Liver (tissue), 8 donors: ENCODE measurements at regions not wholly inside any gene's neighbourhood (a gene's known extent, or its start where the extent isn't known, plus 50 kb on each side); places are given as distances from the start of the nearest gene placed in this dataset.

Experiments
- DNase-seq: peaks from one replicate; pipeline ENCODE4 v3.0.0-alpha.2; 2017; ENCODE audit warnings: low spot score
- H3K27ac ChIP-seq, 2 donors: one replicate each; pipeline ENCODE4 v1.7.0; 2013; ENCODE audit warnings: inconsistent platforms in 2 of 2, low read length in 2 of 2, control low read depth in 1 of 2, low read depth in 1 of 2, mild to moderate bottlenecking in 1 of 2
- H3K27me3 ChIP-seq, 4 donors: one replicate each; pipeline versions ENCODE4 v1.6.1 to v1.7.0; 2013; ENCODE audit warnings: low read length in 3 of 4, inconsistent platforms in 1 of 4, mild to moderate bottlenecking in 1 of 4, moderate library complexity in 1 of 4; ENCODE audit not compliant: control insufficient read depth in 4 of 4, insufficient read depth in 4 of 4
- H3K36me3 ChIP-seq, 4 donors: one replicate each; pipeline versions ENCODE4 v1.6.1 to v1.7.0; 2013; ENCODE audit warnings: low read length in 3 of 4, mild to moderate bottlenecking in 3 of 4, low read depth in 1 of 4, moderate library complexity in 1 of 4; ENCODE audit not compliant: control insufficient read depth in 4 of 4, insufficient read depth in 3 of 4
- H3K4me1 ChIP-seq, 4 donors: one replicate each; pipeline versions ENCODE4 v1.6.1 to v1.7.0; 2013; ENCODE audit warnings: low read length in 3 of 4, mild to moderate bottlenecking in 3 of 4, moderate library complexity in 1 of 4; ENCODE audit not compliant: control insufficient read depth in 4 of 4, insufficient read depth in 4 of 4
- H3K4me3 ChIP-seq, 3 donors: one replicate each; pipeline versions ENCODE4 v1.6.1 to v1.7.0; 2013; ENCODE audit warnings: low read length in 3 of 3, control low read depth in 1 of 3, low read depth in 1 of 3, mild to moderate bottlenecking in 1 of 3
- H3K9ac ChIP-seq, 2 donors: one replicate each; pipeline ENCODE4 v1.7.0; 2013; ENCODE audit warnings: low read length in 2 of 2, mild to moderate bottlenecking in 2 of 2, moderate library complexity in 2 of 2, control low read depth in 1 of 2, low read depth in 1 of 2
- H3K9me3 ChIP-seq, 4 donors: one replicate each; pipeline versions ENCODE4 v1.6.1 to v1.7.0; 2013; ENCODE audit warnings: low read length in 3 of 4; ENCODE audit not compliant: control insufficient read depth in 4 of 4
- EGR1 ChIP-seq, 2 donors: IDR thresholded peaks; 2 replicates each; pipeline ENCODE4 v1.6.1; 2016 to 2018; ENCODE audit warnings: antibody characterized with exemption in 2 of 2, low read depth in 2 of 2
- FOXA1 ChIP-seq: IDR thresholded peaks from 2 replicates; pipeline ENCODE4 v1.6.1; 2016; ENCODE audit warnings: antibody characterized with exemption
- FOXA2 ChIP-seq: IDR thresholded peaks from 2 replicates; pipeline ENCODE4 v1.6.1; 2016; ENCODE audit warnings: antibody characterized with exemption
- GABPA ChIP-seq, 2 donors: IDR thresholded peaks in 1 of 2; conservative IDR thresholded peaks in 1 of 2; 2 replicates each; pipeline ENCODE4 v1.6.1; 2016; ENCODE audit warnings: antibody characterized with exemption in 2 of 2, mild to moderate bottlenecking in 1 of 2, moderate library complexity in 1 of 2
- HNF4A ChIP-seq, 2 donors: conservative IDR thresholded peaks; 2 replicates each; pipeline ENCODE4 v1.6.1; 2016; ENCODE audit warnings: antibody characterized with exemption in 2 of 2, mild to moderate bottlenecking in 2 of 2
- HNF4G ChIP-seq: IDR thresholded peaks from 2 replicates; pipeline ENCODE4 v1.6.1; 2016; ENCODE audit warnings: antibody characterized with exemption
- JUND ChIP-seq, 2 donors: IDR thresholded peaks; 2 replicates each; pipeline ENCODE4 v1.6.1; 2016; ENCODE audit warnings: antibody characterized with exemption in 2 of 2
- NR2F2 ChIP-seq: IDR thresholded peaks from 2 replicates; pipeline ENCODE4 v1.6.1; 2016; ENCODE audit warnings: antibody characterized with exemption
- RAD21 ChIP-seq, 2 donors: IDR thresholded peaks; 2 replicates each; pipeline ENCODE4 v1.6.1; 2016; ENCODE audit warnings: antibody characterized with exemption in 2 of 2, mild to moderate bottlenecking in 2 of 2
- RXRA ChIP-seq, 2 donors: IDR thresholded peaks; 2 replicates each; pipeline ENCODE4 v1.6.1; 2017 to 2018; ENCODE audit warnings: antibody characterized with exemption in 2 of 2, mild to moderate bottlenecking in 1 of 2
- SP1 ChIP-seq: IDR thresholded peaks from 2 replicates; pipeline ENCODE4 v1.6.1; 2018; ENCODE audit warnings: antibody characterized with exemption, mild to moderate bottlenecking
- TAF1 ChIP-seq: conservative IDR thresholded peaks from 2 replicates; pipeline ENCODE4 v1.6.1; 2016; ENCODE audit warnings: antibody characterized with exemption, mild to moderate bottlenecking
- YY1 ChIP-seq: IDR thresholded peaks from 2 replicates; pipeline ENCODE4 v1.6.1; 2016; ENCODE audit warnings: antibody characterized with exemption, mild to moderate bottlenecking
- WGBS: extraction: QIAGEN DNeasy Blood & Tissue Kit; methylation state at CpG from one replicate; pipeline ENCODE4 v1.1.7; 2013; 5-methylcytosine and 5-hydroxymethylcytosine counted together
- TF ChIP-seq, protein P1 (sequence below): IDR thresholded peaks from 2 replicates; pipeline ENCODE4 v1.6.1; 2016; ENCODE audit warnings: antibody characterized with exemption
- TF ChIP-seq, protein P2 (sequence below): IDR thresholded peaks from 2 replicates; pipeline ENCODE4 v1.6.1; 2016; ENCODE audit warnings: antibody characterized with exemption
- TF ChIP-seq, protein P3 (sequence below): IDR thresholded peaks from 2 replicates; pipeline ENCODE4 v1.6.1; 2016; ENCODE audit warnings: antibody characterized with exemption, mild to moderate bottlenecking
- TF ChIP-seq, protein P4 (sequence below): IDR thresholded peaks from 2 replicates; pipeline ENCODE4 v1.6.1; 2016; ENCODE audit warnings: antibody characterized with exemption
- TF ChIP-seq, protein P5 (sequence below): fragments of 150-350 bp; IDR thresholded peaks from 2 replicates; pipeline ENCODE4 v1.5.1; 2017; ENCODE audit warnings: improper control_type of control experiment, low read depth, low read length; ENCODE audit not compliant: missing input control
- donor health status: healthy.
- donor health status: healthy.
- donor health status: healthy.
- donor health status: healthy.
- donor health status: healthy.

DNA sequence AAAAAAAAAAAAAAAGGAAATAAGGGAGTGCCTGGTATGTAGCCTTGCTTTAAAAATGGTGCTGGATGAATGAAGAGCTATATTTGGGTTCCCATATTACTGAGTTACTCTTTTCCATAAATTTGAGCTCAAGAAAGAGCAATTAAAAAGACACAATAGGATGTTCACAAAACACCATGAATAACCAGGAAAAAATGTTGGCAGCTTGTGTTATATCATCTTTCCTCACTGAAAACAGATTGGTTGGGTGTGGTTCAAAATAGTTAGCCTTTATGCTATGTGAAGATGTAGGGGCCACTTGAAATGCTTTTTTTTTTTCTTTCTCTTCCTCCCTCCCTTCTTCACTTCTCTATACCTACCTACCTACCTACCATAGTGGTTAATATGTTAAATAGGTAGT, 256.9 kb downstream of the STK31 start:
- no peaks in the 10 kb centered on the region for H3K9me3 ChIP-seq
- H3K27me3 ChIP-seq: no peaks in the 10 kb centered on the region
- DNase-seq: no peak
- TF ChIP-seq RXRA (IDR thresholded peaks at IDR 0.05): no peak
- TF ChIP-seq HNF4G: no peak
- no peaks in the 10 kb centered on the region for H3K36me3 ChIP-seq
- H3K9ac ChIP-seq: no peak overlapping the region
- H3K4me1 ChIP-seq: no peaks in the 10 kb centered on the region
- H3K4me3 ChIP-seq: no peak overlapping the region
- no peak overlapping the region for H3K27ac ChIP-seq

DNA sequence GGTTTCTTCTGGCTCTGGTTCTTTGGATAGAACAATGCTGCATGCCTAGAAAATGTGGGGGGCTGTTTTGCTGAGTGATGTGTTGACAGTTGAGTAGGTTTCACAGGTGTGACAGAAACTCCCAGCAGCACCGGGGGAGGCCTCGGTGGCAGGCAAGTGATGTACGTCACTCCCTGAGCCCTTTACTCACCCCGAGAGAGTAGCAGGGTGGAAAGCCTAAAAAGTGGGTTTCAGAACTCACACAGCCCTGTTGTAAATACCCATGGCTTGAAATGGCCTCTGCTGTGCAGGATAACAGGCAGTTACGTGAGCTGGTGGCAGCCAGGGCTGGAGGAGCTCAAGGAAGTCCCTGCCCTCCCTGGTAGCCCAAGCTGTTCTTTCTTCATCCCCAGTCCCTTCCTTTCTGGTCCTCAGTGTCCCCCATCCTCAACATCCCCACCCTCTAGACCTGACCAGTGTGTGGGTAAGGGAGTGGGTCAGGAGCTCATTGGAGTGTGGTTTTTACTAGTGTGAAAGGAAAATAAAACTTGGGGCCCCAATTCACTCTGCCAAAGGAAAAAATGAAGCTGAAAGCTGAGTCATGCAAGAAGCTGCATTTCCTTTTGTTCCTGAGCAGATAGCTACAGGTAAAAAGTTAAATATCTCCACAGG, 258.1 kb downstream of the STK31 start:
- no peaks in the 10 kb centered on the region for H3K9me3 ChIP-seq
- no peaks in the 10 kb centered on the region for H3K36me3 ChIP-seq
- no peak overlapping the region for H3K9ac ChIP-seq
- no peak for DNase-seq
- no peaks in the 10 kb centered on the region for H3K27me3 ChIP-seq
- no peak for TF ChIP-seq GABPA (IDR thresholded peaks at IDR 0.05 in 1 of 2, conservative IDR thresholded peaks at IDR 0.05 in 1 of 2)
- TF ChIP-seq, protein P1, sequence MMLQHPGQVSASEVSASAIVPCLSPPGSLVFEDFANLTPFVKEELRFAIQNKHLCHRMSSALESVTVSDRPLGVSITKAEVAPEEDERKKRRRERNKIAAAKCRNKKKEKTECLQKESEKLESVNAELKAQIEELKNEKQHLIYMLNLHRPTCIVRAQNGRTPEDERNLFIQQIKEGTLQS: no peak
- TF ChIP-seq FOXA2: no peak
- no peak for TF ChIP-seq HNF4A (conservative IDR thresholded peaks at IDR 0.05)
- H3K4me3 ChIP-seq: no peak overlapping the region
- 95% methylated on average over 5 of the region's 5 CpGs for WGBS
- H3K4me1 ChIP-seq: no peaks in the 10 kb centered on the region
- H3K27ac ChIP-seq: no peak overlapping the region

DNA sequence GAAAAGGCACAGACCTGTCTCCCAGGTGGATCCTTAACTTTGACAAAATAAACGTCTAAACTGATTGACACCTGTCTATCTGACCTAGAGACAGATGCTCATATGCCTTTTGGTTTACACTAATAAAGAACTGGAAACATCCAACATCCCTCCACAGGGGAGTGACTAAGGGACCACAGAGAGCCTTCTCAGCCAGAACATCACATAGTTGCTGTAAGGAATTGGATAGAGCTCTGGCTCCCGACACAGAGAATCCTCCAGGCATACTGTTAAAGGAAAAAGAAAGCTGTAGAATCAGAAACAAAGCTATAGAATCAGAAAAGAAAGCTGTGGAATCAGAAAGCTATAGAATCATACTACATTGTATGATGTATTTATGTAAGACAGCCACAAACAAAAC, 258.8 kb downstream of the STK31 start:
- H3K4me1 ChIP-seq: no peaks in the 10 kb centered on the region
- DNase-seq: no peak
- no peak overlapping the region for H3K4me3 ChIP-seq
- H3K27ac ChIP-seq: no peak overlapping the region
- no peak overlapping the region for H3K9ac ChIP-seq
- 74% methylated on average over 2 of the region's 2 CpGs for WGBS
- H3K36me3 ChIP-seq: no peaks in the 10 kb centered on the region
- no peaks in the 10 kb centered on the region for H3K27me3 ChIP-seq
- TF ChIP-seq EGR1 (IDR thresholded peaks at IDR 0.05; ENCODE audit: low read depth in 2 of 2): no peak
- no peak for TF ChIP-seq HNF4G
- TF ChIP-seq GABPA (IDR thresholded peaks at IDR 0.05 in 1 of 2, conservative IDR thresholded peaks at IDR 0.05 in 1 of 2): no peak
- TF ChIP-seq, protein P2, sequence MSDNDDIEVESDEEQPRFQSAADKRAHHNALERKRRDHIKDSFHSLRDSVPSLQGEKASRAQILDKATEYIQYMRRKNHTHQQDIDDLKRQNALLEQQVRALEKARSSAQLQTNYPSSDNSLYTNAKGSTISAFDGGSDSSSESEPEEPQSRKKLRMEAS: no peak
- no peak for TF ChIP-seq TAF1
- no peak for TF ChIP-seq RAD21 (IDR thresholded peaks at IDR 0.05)
- no peak for TF ChIP-seq RXRA (IDR thresholded peaks at IDR 0.05)
- TF ChIP-seq, protein P1: no peak
- no peak for TF ChIP-seq YY1
- TF ChIP-seq, protein P3, sequence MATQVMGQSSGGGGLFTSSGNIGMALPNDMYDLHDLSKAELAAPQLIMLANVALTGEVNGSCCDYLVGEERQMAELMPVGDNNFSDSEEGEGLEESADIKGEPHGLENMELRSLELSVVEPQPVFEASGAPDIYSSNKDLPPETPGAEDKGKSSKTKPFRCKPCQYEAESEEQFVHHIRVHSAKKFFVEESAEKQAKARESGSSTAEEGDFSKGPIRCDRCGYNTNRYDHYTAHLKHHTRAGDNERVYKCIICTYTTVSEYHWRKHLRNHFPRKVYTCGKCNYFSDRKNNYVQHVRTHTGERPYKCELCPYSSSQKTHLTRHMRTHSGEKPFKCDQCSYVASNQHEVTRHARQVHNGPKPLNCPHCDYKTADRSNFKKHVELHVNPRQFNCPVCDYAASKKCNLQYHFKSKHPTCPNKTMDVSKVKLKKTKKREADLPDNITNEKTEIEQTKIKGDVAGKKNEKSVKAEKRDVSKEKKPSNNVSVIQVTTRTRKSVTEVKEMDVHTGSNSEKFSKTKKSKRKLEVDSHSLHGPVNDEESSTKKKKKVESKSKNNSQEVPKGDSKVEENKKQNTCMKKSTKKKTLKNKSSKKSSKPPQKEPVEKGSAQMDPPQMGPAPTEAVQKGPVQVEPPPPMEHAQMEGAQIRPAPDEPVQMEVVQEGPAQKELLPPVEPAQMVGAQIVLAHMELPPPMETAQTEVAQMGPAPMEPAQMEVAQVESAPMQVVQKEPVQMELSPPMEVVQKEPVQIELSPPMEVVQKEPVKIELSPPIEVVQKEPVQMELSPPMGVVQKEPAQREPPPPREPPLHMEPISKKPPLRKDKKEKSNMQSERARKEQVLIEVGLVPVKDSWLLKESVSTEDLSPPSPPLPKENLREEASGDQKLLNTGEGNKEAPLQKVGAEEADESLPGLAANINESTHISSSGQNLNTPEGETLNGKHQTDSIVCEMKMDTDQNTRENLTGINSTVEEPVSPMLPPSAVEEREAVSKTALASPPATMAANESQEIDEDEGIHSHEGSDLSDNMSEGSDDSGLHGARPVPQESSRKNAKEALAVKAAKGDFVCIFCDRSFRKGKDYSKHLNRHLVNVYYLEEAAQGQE: no peak
- TF ChIP-seq SP1: no peak
- TF ChIP-seq FOXA1: no peak
- no peak for TF ChIP-seq FOXA2
- TF ChIP-seq NR2F2: no peak
- no peak for TF ChIP-seq JUND (IDR thresholded peaks at IDR 0.05)
- TF ChIP-seq HNF4A (conservative IDR thresholded peaks at IDR 0.05): no peak
- TF ChIP-seq, protein P4, sequence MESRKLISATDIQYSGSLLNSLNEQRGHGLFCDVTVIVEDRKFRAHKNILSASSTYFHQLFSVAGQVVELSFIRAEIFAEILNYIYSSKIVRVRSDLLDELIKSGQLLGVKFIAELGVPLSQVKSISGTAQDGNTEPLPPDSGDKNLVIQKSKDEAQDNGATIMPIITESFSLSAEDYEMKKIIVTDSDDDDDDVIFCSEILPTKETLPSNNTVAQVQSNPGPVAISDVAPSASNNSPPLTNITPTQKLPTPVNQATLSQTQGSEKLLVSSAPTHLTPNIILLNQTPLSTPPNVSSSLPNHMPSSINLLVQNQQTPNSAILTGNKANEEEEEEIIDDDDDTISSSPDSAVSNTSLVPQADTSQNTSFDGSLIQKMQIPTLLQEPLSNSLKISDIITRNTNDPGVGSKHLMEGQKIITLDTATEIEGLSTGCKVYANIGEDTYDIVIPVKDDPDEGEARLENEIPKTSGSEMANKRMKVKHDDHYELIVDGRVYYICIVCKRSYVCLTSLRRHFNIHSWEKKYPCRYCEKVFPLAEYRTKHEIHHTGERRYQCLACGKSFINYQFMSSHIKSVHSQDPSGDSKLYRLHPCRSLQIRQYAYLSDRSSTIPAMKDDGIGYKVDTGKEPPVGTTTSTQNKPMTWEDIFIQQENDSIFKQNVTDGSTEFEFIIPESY: no peak
- TF ChIP-seq, protein P5, sequence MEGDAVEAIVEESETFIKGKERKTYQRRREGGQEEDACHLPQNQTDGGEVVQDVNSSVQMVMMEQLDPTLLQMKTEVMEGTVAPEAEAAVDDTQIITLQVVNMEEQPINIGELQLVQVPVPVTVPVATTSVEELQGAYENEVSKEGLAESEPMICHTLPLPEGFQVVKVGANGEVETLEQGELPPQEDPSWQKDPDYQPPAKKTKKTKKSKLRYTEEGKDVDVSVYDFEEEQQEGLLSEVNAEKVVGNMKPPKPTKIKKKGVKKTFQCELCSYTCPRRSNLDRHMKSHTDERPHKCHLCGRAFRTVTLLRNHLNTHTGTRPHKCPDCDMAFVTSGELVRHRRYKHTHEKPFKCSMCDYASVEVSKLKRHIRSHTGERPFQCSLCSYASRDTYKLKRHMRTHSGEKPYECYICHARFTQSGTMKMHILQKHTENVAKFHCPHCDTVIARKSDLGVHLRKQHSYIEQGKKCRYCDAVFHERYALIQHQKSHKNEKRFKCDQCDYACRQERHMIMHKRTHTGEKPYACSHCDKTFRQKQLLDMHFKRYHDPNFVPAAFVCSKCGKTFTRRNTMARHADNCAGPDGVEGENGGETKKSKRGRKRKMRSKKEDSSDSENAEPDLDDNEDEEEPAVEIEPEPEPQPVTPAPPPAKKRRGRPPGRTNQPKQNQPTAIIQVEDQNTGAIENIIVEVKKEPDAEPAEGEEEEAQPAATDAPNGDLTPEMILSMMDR: no peak
- no peaks in the 10 kb centered on the region for H3K9me3 ChIP-seq
